Activated CD4-positive, alpha-beta T cell treated with anti-CD3 and anti-CD28 coated beads, Interleukin-10, Interleukin-2, amounts not matched to agents 100 ng/mL and 50 ng/mL, durations not matched to agents 16 hours and 8 hours (primary cell): ENCODE measurements at regions not wholly inside any gene's neighbourhood (a gene's known extent, or its start where the extent isn't known, plus 50 kb on each side); places are given as distances from the start of the nearest gene placed in this dataset.

Experiments used
- DNase-seq: peaks from one replicate; pipeline ENCODE4 v3.0.0-alpha.2; 2020

- no peak for DNase-seq
Observed at GRCh38 chr4:153034681-153035080, 98.6 kb downstream of the FHDC1 start.

- no peak for DNase-seq
Observed at GRCh38 chr4:153036931-153037482, 100.9 kb downstream of the FHDC1 start.

- no peak for DNase-seq
Observed at GRCh38 chr4:153038623-153039311, 102.6 kb downstream of the FHDC1 start.

- no peak for DNase-seq
Observed at GRCh38 chr4:153039542-153040185, 103.5 kb downstream of the FHDC1 start.

GRCh38 chr4:153040677-153041076 is 104.6 kb downstream of the FHDC1 start:
- DNase-seq = no peak

GRCh38 chr4:153044036-153044435 is 107.9 kb downstream of the FHDC1 start:
- DNase-seq = no peak

- DNase-seq = no peak
Observed at GRCh38 chr4:153045111-153045982, 109.2 kb downstream of the FHDC1 start.

GRCh38 chr4:153058671-153059060 is 122.5 kb downstream of the FHDC1 start:
- DNase-seq = no peak

GRCh38 chr4:153060196-153060595 is 124.1 kb downstream of the FHDC1 start:
- DNase-seq = no peak

- no peak for DNase-seq
Observed at GRCh38 chr4:153061971-153062370, 125.8 kb downstream of the FHDC1 start.

- DNase-seq = no peak
Observed at GRCh38 chr4:153062652-153063168, 126.6 kb downstream of the FHDC1 start.

GRCh38 chr4:153063490-153063889 is 127.4 kb downstream of the FHDC1 start:
- DNase-seq = no peak

GRCh38 chr4:153064571-153064970 is 128.4 kb downstream of the FHDC1 start:
- no peak for DNase-seq

GRCh38 chr4:153065276-153065675 is 129.2 kb downstream of the FHDC1 start:
- no peak for DNase-seq

GRCh38 chr4:153067376-153067775 is 131.3 kb downstream of the FHDC1 start:
- no peak for DNase-seq

GRCh38 chr4:153068751-153069150 is 132.6 kb downstream of the FHDC1 start:
- DNase-seq = no peak

- no peak for DNase-seq
Observed at GRCh38 chr4:153071958-153072598, 132.2 kb upstream of the TRIM2 start.

GRCh38 chr4:153072661-153073060 is 131.6 kb upstream of the TRIM2 start:
- no peak for DNase-seq

GRCh38 chr4:153074486-153074885 is 129.8 kb upstream of the TRIM2 start:
- DNase-seq = no peak

GRCh38 chr4:153074936-153075630 is 129.2 kb upstream of the TRIM2 start:
- DNase-seq = no peak

GRCh38 chr4:153075836-153076518 is 128.3 kb upstream of the TRIM2 start:
- no peak for DNase-seq
